H9 (cell line): ENCODE measurements at regions not wholly inside any gene's neighbourhood (a gene's known extent, or its start where the extent isn't known, plus 50 kb on each side); places are given as distances from the start of the nearest gene placed in this dataset.

ENCODE experiments used
- DNase-seq: peaks from one replicate; pipeline ENCODE4 v3.0.0-alpha.2; 2017
- H2AFZ ChIP-seq: one replicate; pipeline ENCODE4 v1.6.1; 2013; ENCODE audit warnings: mild to moderate bottlenecking, low read length, control low read depth, moderate library complexity
- H2AK5ac ChIP-seq: 2 replicates; pipeline ENCODE4 v1.6.1; 2013; ENCODE audit warnings: low read length, control low read depth, mixed read lengths; ENCODE audit not compliant: insufficient read length
- H2BK120ac ChIP-seq: one replicate; pipeline ENCODE4 v1.6.1; 2013; ENCODE audit warnings: low read depth, mild to moderate bottlenecking, low read length, control low read depth, inconsistent platforms; ENCODE audit not compliant: poor library complexity, severe bottlenecking
- H2BK12ac ChIP-seq: 2 replicates; pipeline ENCODE4 v1.6.1; 2013; ENCODE audit warnings: low read length, control low read depth, mixed read lengths, low read depth; ENCODE audit not compliant: insufficient read length
- H2BK15ac ChIP-seq: 2 replicates; pipeline ENCODE4 v1.6.1; 2013; ENCODE audit warnings: low read depth, low read length, control low read depth
- H2BK20ac ChIP-seq: one replicate; pipeline ENCODE4 v1.6.1; 2013; ENCODE audit warnings: low read depth, mild to moderate bottlenecking, low read length, control low read depth, inconsistent platforms; ENCODE audit not compliant: poor library complexity, severe bottlenecking
- H2BK5ac ChIP-seq: 2 replicates; pipeline ENCODE4 v1.6.1; 2013; ENCODE audit warnings: low read length, control low read depth, mixed read lengths; ENCODE audit not compliant: insufficient read length
- H3K14ac ChIP-seq: 2 replicates; pipeline ENCODE4 v1.6.1; 2013; ENCODE audit warnings: low read length, control low read depth; ENCODE audit not compliant: insufficient read depth
- H3K18ac ChIP-seq: 2 replicates; pipeline ENCODE4 v1.6.1; 2013; ENCODE audit warnings: low read depth, mild to moderate bottlenecking, mixed read lengths, low read length, control low read depth; ENCODE audit not compliant: insufficient read length
- H3K23ac ChIP-seq: 2 replicates; pipeline ENCODE4 v1.6.1; 2013; ENCODE audit warnings: low read length, control low read depth, mixed read lengths, low read depth; ENCODE audit not compliant: insufficient read length
- H3K23me2 ChIP-seq: 2 replicates; pipeline ENCODE4 v1.6.1; 2013; ENCODE audit warnings: low read depth, mild to moderate bottlenecking, mixed read lengths, low read length, control low read depth; ENCODE audit not compliant: insufficient read length, poor library complexity, severe bottlenecking
- H3K27ac ChIP-seq: 2 replicates; pipeline ENCODE4 v1.5.1; 2013; ENCODE audit warnings: low read length, control low read depth, mixed read lengths, low read depth; ENCODE audit not compliant: insufficient read length
- H3K27me3 ChIP-seq: 2 replicates; pipeline ENCODE4 v1.6.1; 2013; ENCODE audit warnings: low read length, control low read depth, inconsistent platforms; ENCODE audit not compliant: insufficient read depth
- H3K4ac ChIP-seq: 2 replicates; pipeline ENCODE4 v1.6.1; 2013; ENCODE audit warnings: low read depth, mild to moderate bottlenecking, control low read depth, inconsistent platforms, low read length, moderate library complexity
- H3K4me1 ChIP-seq: 2 replicates; pipeline ENCODE4 v1.6.1; 2013; ENCODE audit warnings: low read length, control low read depth, inconsistent platforms; ENCODE audit not compliant: insufficient read depth
- H3K4me2 ChIP-seq: 2 replicates; pipeline ENCODE4 v1.6.1; 2013; ENCODE audit warnings: low read length, control low read depth, mixed read lengths; ENCODE audit not compliant: insufficient read length, insufficient read depth
- H3K56ac ChIP-seq: 2 replicates; pipeline ENCODE4 v1.6.1; 2013; ENCODE audit warnings: low read depth, mild to moderate bottlenecking, mixed read lengths, low read length, control low read depth; ENCODE audit not compliant: insufficient read length
- H3K79me1 ChIP-seq: 2 replicates; pipeline ENCODE4 v1.6.1; 2013; ENCODE audit warnings: low read depth, mild to moderate bottlenecking, moderate library complexity, low read length, control low read depth, inconsistent platforms; ENCODE audit not compliant: insufficient read depth, poor library complexity, severe bottlenecking
- H3K79me2 ChIP-seq: 2 replicates; pipeline ENCODE4 v1.6.1; 2013; ENCODE audit warnings: low read length, control low read depth, inconsistent platforms; ENCODE audit not compliant: insufficient read depth
- H3K9ac ChIP-seq: 2 replicates; pipeline ENCODE4 v1.6.1; 2013; ENCODE audit warnings: low read length, control low read depth, mixed read lengths; ENCODE audit not compliant: insufficient read length; ENCODE audit errors: extremely low read depth
- H3K9me3 ChIP-seq: one replicate; pipeline ENCODE4 v1.6.1; 2013; ENCODE audit warnings: low read depth, low read length, inconsistent platforms; ENCODE audit not compliant: control insufficient read depth
- H3T11ph ChIP-seq: one replicate; pipeline ENCODE4 v1.6.1; 2013; ENCODE audit warnings: mild to moderate bottlenecking, low read length, control low read depth, inconsistent platforms
- H4K20me1 ChIP-seq: one replicate; pipeline ENCODE4 v1.6.1; 2013; ENCODE audit not compliant: control insufficient read depth, insufficient read length, insufficient read depth
- H4K5ac ChIP-seq: 2 replicates; pipeline ENCODE4 v1.6.1; 2013; ENCODE audit warnings: low read depth, mild to moderate bottlenecking, mixed read lengths, low read length, control low read depth; ENCODE audit not compliant: insufficient read length
- H4K8ac ChIP-seq: replicated peaks from 2 replicates; pipeline ENCODE4 v1.6.1; 2013; ENCODE audit warnings: low read length, control low read depth, mixed read lengths, low read depth; ENCODE audit not compliant: insufficient read length
- H4K91ac ChIP-seq: 2 replicates; pipeline ENCODE4 v1.6.1; 2013; ENCODE audit warnings: low read depth, mild to moderate bottlenecking, moderate library complexity, mixed read lengths, low read length, control low read depth; ENCODE audit not compliant: insufficient read length
- H3K27ac Mint-ChIP-seq, 3 experiments: 2 replicates in 2 of 3; 3 replicates in 1 of 3; pipeline ENCODE4 v1.8.0; 2020 to 2021; ENCODE audit warnings: mixed read lengths in 3 of 3, mild to moderate bottlenecking in 1 of 3, moderate library complexity in 1 of 3
- H3K27me3 Mint-ChIP-seq: 2 replicates; pipeline ENCODE4 v1.8.0; 2021; ENCODE audit warnings: low read depth, mild to moderate bottlenecking, moderate library complexity, mixed read lengths
- H3K36me3 Mint-ChIP-seq, 3 experiments: 2 replicates in 2 of 3; 3 replicates in 1 of 3; pipeline ENCODE4 v1.8.0; 2020 to 2021; ENCODE audit warnings: low read depth in 3 of 3, mixed read lengths in 3 of 3; ENCODE audit not compliant: insufficient read depth in 1 of 3
- H3K4me1 Mint-ChIP-seq, 2 experiments: 2 replicates each; pipeline ENCODE4 v1.8.0; 2020; ENCODE audit warnings: mixed read lengths in 2 of 2
- H3K4me3 Mint-ChIP-seq, 2 experiments: 2 replicates in 1 of 2; 3 replicates in 1 of 2; pipeline ENCODE4 v1.8.0; 2020 to 2021; ENCODE audit warnings: mild to moderate bottlenecking in 2 of 2, mixed read lengths in 2 of 2, moderate library complexity in 1 of 2
- H3K9me3 Mint-ChIP-seq, 2 experiments: 2 replicates in 1 of 2; 3 replicates in 1 of 2; pipeline ENCODE4 v1.8.0; 2020; ENCODE audit warnings: mild to moderate bottlenecking in 2 of 2, mixed read lengths in 2 of 2, moderate library complexity in 1 of 2
- WGBS: extraction: QIAGEN DNeasy Blood & Tissue Kit; methylation state at CpG from one replicate; pipeline ENCODE4 v1.1.7; 2013; ENCODE audit warnings: missing lambda C conversion rate, low lambda C conversion rate, mixed read lengths; ENCODE audit not compliant: insufficient read length; ENCODE audit errors: extremely low coverage; 5-methylcytosine and 5-hydroxymethylcytosine counted together
- TF ChIP-seq, protein P1 (sequence below): fragments of 200-600 bp; sonication (generic); conservative IDR thresholded peaks from 3 replicates; pipeline ENCODE4 v1.8.0; 2021; ENCODE audit warnings: antibody characterized with exemption, mild to moderate bottlenecking

DNA sequence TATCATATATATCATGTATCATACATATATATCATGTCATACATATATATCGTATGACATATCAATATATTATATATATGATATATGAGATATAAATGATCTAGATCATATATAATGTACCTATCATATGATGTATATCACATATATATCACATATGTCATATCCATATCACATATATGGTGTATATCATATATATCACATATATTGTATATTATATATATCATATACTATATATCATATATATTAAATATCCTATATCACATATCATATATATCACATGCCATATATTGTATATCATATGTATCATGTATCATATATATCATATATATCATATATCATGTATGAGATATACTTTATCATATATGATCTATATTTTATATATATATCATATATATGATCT lies 355.9 kb upstream of the RBFOX1 start:
- Histone ChIP-seq H3K27ac (no peak overlapping the region), H3K56ac (no peak overlapping the region), H4K91ac (no peak overlapping the region), H2BK15ac (no peak overlapping the region), H3K23me2 (no peaks in the 10 kb centered on the region), H2BK20ac (no peak overlapping the region), H3K9ac (no peak overlapping the region), H3K9me3 (no peaks in the 10 kb centered on the region), H3K23ac (no peak overlapping the region), H4K5ac (no peak overlapping the region), H3K14ac (no peak overlapping the region), H2BK12ac (no peak overlapping the region), H2AK5ac (no peak overlapping the region), H2AFZ (no peak overlapping the region), H3K4me2 (no peak overlapping the region), H3K18ac (no peak overlapping the region), H3K79me2 (no peaks in the 10 kb centered on the region), H4K20me1 (no peaks in the 10 kb centered on the region), H2BK120ac (no peak overlapping the region), H4K8ac (no peak overlapping the region), H3K4ac (no peak overlapping the region), H3K27me3 (no peaks in the 10 kb centered on the region), H3K79me1 (no peaks in the 10 kb centered on the region), H3T11ph (no peak overlapping the region), H3K4me1 (no peaks in the 10 kb centered on the region), H2BK5ac (no peak overlapping the region)
- Mint-ChIP-seq H3K9me3 (no peaks in the 10 kb centered on the region; a peak in 1 of 5 replicates), H3K27ac (no peak overlapping the region), H3K4me3 (no peak overlapping the region), H3K36me3 (no peaks in the 10 kb centered on the region), H3K27me3 (peaks cover 5% of the 10 kb centered on the region), H3K4me1 (peaks cover 3 to 4% of the 10 kb centered on the region in 2 experiments; a peak in 3 of 4 replicates)
- WGBS, result no CpG with 5 or more reads among the region's 1 CpG
- TF ChIP-seq, protein P1, sequence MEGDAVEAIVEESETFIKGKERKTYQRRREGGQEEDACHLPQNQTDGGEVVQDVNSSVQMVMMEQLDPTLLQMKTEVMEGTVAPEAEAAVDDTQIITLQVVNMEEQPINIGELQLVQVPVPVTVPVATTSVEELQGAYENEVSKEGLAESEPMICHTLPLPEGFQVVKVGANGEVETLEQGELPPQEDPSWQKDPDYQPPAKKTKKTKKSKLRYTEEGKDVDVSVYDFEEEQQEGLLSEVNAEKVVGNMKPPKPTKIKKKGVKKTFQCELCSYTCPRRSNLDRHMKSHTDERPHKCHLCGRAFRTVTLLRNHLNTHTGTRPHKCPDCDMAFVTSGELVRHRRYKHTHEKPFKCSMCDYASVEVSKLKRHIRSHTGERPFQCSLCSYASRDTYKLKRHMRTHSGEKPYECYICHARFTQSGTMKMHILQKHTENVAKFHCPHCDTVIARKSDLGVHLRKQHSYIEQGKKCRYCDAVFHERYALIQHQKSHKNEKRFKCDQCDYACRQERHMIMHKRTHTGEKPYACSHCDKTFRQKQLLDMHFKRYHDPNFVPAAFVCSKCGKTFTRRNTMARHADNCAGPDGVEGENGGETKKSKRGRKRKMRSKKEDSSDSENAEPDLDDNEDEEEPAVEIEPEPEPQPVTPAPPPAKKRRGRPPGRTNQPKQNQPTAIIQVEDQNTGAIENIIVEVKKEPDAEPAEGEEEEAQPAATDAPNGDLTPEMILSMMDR, result no peak
- no peak for DNase-seq
